ENCODE measurements at regions not wholly inside any gene's neighbourhood (a gene's known extent, or its start where the extent isn't known, plus 50 kb on each side); places are given as distances from the start of the nearest gene placed in this dataset.

- TF ChIP-seq, protein P1, sequence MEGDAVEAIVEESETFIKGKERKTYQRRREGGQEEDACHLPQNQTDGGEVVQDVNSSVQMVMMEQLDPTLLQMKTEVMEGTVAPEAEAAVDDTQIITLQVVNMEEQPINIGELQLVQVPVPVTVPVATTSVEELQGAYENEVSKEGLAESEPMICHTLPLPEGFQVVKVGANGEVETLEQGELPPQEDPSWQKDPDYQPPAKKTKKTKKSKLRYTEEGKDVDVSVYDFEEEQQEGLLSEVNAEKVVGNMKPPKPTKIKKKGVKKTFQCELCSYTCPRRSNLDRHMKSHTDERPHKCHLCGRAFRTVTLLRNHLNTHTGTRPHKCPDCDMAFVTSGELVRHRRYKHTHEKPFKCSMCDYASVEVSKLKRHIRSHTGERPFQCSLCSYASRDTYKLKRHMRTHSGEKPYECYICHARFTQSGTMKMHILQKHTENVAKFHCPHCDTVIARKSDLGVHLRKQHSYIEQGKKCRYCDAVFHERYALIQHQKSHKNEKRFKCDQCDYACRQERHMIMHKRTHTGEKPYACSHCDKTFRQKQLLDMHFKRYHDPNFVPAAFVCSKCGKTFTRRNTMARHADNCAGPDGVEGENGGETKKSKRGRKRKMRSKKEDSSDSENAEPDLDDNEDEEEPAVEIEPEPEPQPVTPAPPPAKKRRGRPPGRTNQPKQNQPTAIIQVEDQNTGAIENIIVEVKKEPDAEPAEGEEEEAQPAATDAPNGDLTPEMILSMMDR (IDR thresholded peaks at IDR 0.05; ENCODE audit: poor library complexity, severe bottlenecking) = no peak
- no peak for TF ChIP-seq POLR2AphosphoS5 (IDR thresholded peaks at IDR 0.05)
- TF ChIP-seq EZH2 (IDR thresholded peaks at IDR 0.05; ENCODE audit: borderline replicate concordance, insufficient read depth, low read length, poor library complexity, severe bottlenecking) = no peak
These were observed 55.1 kb upstream of the HS3ST4 start for GRCh38 chr16:25636662-25637061.

Data from neural cell (in vitro differentiated cells).